ENCODE measurements at regions not wholly inside any gene's neighbourhood (a gene's known extent, or its start where the extent isn't known, plus 50 kb on each side); places are given as distances from the start of the nearest gene placed in this dataset.

DNA sequence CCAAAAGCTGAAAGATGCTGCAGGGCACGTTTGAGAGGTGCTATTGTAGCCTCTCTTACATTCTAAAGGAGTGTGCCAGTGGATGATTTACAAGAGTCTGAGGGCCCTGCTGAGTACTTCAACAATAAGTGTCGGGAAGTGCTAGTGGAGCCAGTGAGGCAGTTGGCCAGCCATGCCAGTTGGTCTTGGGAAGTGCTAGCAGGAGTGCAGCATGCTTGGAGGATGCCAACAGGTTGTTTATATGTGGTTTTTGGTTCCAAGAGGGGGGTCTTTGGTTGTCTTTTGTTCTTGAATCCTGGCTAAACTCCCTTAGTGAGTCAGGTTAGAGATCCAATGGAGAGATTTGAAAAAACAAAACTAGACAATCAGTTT lies 335.3 kb downstream of the PABPC4L start:
- 54 to 63% methylated on average over 2 of the region's 2 CpGs for WGBS, 2 experiments (ENCODE audit: low coverage in 1 of 2, low lambda C conversion rate in 2 of 2, missing lambda C conversion rate in 2 of 2)
- peaks cover 7% of the 10 kb centered on the region; the same call in 1 of the 2 replicates for H3F3A ChIP-seq (ENCODE audit: insufficient read depth)
- DNase-seq, result no peak
- H3K27ac ChIP-seq, result no peak overlapping the region
- H4K20me1 ChIP-seq (ENCODE audit: insufficient read depth), result no peaks in the 10 kb centered on the region
- H3K9me2 ChIP-seq (ENCODE audit: insufficient read depth), result no peaks in the 10 kb centered on the region
- no peak for TF ChIP-seq EZH2 (IDR thresholded peaks at IDR 0.05; ENCODE audit: insufficient read depth, poor library complexity, severe bottlenecking)
- no peak for TF ChIP-seq EZH2phosphoT487 (IDR thresholded peaks at IDR 0.05; ENCODE audit: insufficient read depth, low read depth)
- no peak overlapping the region for H3K4me3 ChIP-seq
- no peaks in the 10 kb centered on the region for H3K9me3 ChIP-seq (ENCODE audit: low read depth)
- in situ Hi-C loops (cut with MboI), result no loop called here
- H3K36me3 ChIP-seq (ENCODE audit: low read depth), result no peaks in the 10 kb centered on the region
- H3K4me2 ChIP-seq (ENCODE audit: unreplicated experiment), result peak overlapping the region; percentile 46
- peaks cover 17% of the 10 kb centered on the region for H3K4me1 ChIP-seq (ENCODE audit: insufficient read depth)
- no peak overlapping the region for H2AFZ ChIP-seq
- H3K9ac ChIP-seq, result no peak overlapping the region
- no peaks in the 10 kb centered on the region for H3K27me3 ChIP-seq (replicated peaks; ENCODE audit: insufficient read depth)
- H3K79me2 ChIP-seq (ENCODE audit: insufficient read depth), result no peaks in the 10 kb centered on the region

DNA sequence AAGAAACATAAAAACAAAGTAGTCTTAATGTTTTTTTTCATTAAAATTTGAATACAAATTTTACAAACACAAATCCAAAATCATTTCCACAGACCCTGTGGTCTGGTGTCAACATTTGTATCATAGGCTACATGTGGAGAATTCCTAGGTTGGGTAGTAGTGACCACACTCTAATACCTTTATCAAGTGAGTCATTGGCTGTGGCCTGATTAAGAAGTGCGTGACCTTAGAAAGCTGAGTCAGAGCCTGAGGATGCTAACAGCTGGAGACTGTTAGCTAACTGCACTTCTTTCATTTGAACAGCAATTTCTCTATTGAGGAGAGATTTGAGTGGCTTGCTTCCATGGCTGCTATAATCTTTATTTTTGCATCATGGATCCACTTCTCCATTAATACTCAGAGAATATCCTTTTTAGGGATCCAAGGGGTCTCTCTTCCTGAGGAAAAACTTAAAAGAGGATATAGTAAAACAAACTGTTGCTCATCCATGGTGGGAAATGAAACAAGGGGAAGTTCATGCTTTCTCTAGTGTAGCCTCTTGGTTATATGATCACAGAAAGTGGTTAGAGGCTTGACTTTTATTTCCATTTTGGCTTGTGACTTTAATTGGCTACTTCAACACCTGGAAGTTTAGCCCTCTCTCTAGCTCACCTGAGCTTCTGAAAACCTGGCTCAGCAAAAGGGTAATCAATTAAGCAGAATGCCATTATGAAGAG lies 335.8 kb downstream of the PABPC4L start:
- H3K9me3 ChIP-seq (ENCODE audit: low read depth), result no peaks in the 10 kb centered on the region
- DNase-seq, result peak; percentile 92
- no peak overlapping the region for H2AFZ ChIP-seq
- peak overlapping the region; percentile 46 for H3K4me2 ChIP-seq (ENCODE audit: unreplicated experiment)
- WGBS, 2 experiments (ENCODE audit: low coverage in 1 of 2, low lambda C conversion rate in 2 of 2, missing lambda C conversion rate in 2 of 2), result 0 to 5% methylated on average over 1 of the region's 1 CpG
- no peaks in the 10 kb centered on the region for H3K79me2 ChIP-seq (ENCODE audit: insufficient read depth)
- in situ Hi-C loops (cut with MboI), result no loop called here
- no peak overlapping the region for H3K27ac ChIP-seq
- H3K9me2 ChIP-seq (ENCODE audit: insufficient read depth), result no peaks in the 10 kb centered on the region
- H3K27me3 ChIP-seq (replicated peaks; ENCODE audit: insufficient read depth), result no peaks in the 10 kb centered on the region
- no peaks in the 10 kb centered on the region for H4K20me1 ChIP-seq (ENCODE audit: insufficient read depth)
- peaks cover 17% of the 10 kb centered on the region for H3K4me1 ChIP-seq (ENCODE audit: insufficient read depth)
- no peak overlapping the region for H3K4me3 ChIP-seq
- H3F3A ChIP-seq (ENCODE audit: insufficient read depth), result peaks cover 7% of the 10 kb centered on the region; the same call in 1 of the 2 replicates
- no peaks in the 10 kb centered on the region for H3K36me3 ChIP-seq (ENCODE audit: low read depth)
- H3K9ac ChIP-seq, result no peak overlapping the region
- peak; percentile 76; the same call in 1 of the 2 replicates for TF ChIP-seq EZH2phosphoT487 (IDR thresholded peaks at IDR 0.05; ENCODE audit: insufficient read depth, low read depth)
- TF ChIP-seq EZH2 (IDR thresholded peaks at IDR 0.05; ENCODE audit: insufficient read depth, poor library complexity, severe bottlenecking), result no peak

DNA sequence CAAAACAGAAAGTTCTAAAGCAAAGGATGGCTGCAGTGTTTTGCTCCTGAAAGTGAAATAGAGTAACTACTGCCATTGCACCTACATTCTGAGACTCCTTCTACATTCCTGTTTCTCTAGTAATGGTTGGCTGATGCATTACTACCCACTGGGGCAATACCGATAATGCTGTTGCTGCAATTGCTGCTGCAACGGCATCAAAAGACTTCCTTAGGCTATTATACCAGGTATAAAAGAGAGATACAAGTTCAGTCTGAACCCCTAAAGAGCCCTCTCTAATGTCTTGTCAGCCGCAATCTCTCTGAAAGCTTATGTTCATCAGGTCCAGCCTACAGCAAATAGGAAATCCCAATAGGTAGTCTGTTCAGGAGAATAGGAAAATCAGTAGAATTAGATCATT lies 338.4 kb downstream of the PABPC4L start:
- H3K4me3 ChIP-seq, result no peak overlapping the region
- no peaks in the 10 kb centered on the region for H3K9me2 ChIP-seq (ENCODE audit: insufficient read depth)
- no peak overlapping the region for H3K27ac ChIP-seq
- TF ChIP-seq EZH2phosphoT487 (IDR thresholded peaks at IDR 0.05; ENCODE audit: insufficient read depth, low read depth) (no peak), EZH2 (IDR thresholded peaks at IDR 0.05; ENCODE audit: insufficient read depth, poor library complexity, severe bottlenecking) (no peak)
- DNase-seq, result no peak
- in situ Hi-C loops (cut with MboI), result no loop called here
- no peaks in the 10 kb centered on the region for H3K9me3 ChIP-seq (ENCODE audit: low read depth)
- H2AFZ ChIP-seq, result no peak overlapping the region
- H3K4me1 ChIP-seq (ENCODE audit: insufficient read depth), result peaks cover 17% of the 10 kb centered on the region
- whole genome bisulfite sequencing, 2 experiments (ENCODE audit: low coverage in 1 of 2, low lambda C conversion rate in 2 of 2, missing lambda C conversion rate in 2 of 2), result 89 to 91% methylated on average over 3 of the region's 3 CpGs
- H3F3A ChIP-seq (ENCODE audit: insufficient read depth), result peaks cover 7% of the 10 kb centered on the region; the same call in 1 of the 2 replicates
- H4K20me1 ChIP-seq (ENCODE audit: insufficient read depth), result no peaks in the 10 kb centered on the region
- H3K9ac ChIP-seq, result no peak overlapping the region
- H3K36me3 ChIP-seq (ENCODE audit: low read depth), result no peaks in the 10 kb centered on the region
- no peak overlapping the region for H3K4me2 ChIP-seq (ENCODE audit: unreplicated experiment)
- no peaks in the 10 kb centered on the region for H3K27me3 ChIP-seq (replicated peaks; ENCODE audit: insufficient read depth)
- H3K79me2 ChIP-seq (ENCODE audit: insufficient read depth), result no peaks in the 10 kb centered on the region

DNA sequence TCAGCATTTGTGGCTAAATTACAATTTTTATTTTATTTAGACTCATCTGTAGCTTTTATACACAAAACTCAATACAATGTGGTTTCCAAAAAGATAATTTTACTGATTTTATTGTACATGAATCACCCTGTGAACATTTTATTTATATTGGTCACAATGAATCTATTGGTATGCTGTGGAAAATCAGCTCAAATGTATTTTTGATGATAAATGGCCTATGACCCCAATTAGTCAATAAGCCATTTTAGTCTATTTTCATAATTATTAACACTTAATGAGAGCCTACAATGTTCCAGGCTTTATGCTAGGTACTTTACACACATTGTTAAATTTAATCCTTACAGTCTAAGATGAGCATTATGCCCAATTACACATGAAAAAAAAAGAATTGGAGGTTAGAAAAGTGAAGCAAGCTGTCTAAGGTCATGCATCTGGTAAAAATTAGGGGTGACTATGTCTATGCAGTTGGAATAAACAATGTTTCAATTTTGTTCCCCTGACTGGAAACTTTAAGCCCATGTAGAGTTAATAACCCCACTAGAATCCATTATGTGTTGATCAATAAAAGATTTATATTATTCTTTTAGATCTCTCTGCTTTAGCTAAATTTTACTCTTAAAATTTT lies 344.7 kb downstream of the PABPC4L start:
- Histone ChIP-seq H3K9me3 (ENCODE audit: low read depth) (no peaks in the 10 kb centered on the region), H3F3A (ENCODE audit: insufficient read depth) (0 out of 2 replicates have a peak, but pooled peaks cover 7% of the 10 kb centered on the region), H3K4me3 (no peak overlapping the region), H3K79me2 (ENCODE audit: insufficient read depth) (no peaks in the 10 kb centered on the region), H3K36me3 (ENCODE audit: low read depth) (no peaks in the 10 kb centered on the region), H3K27ac (peak overlapping the region; percentile 28; the same call in 1 of the 2 replicates), H3K4me2 (ENCODE audit: unreplicated experiment) (peak overlapping the region; percentile 16), H2AFZ (no peak overlapping the region), H4K20me1 (ENCODE audit: insufficient read depth) (no peaks in the 10 kb centered on the region), H3K9ac (no peak overlapping the region), H3K27me3 (replicated peaks; ENCODE audit: insufficient read depth) (no peaks in the 10 kb centered on the region), H3K9me2 (ENCODE audit: insufficient read depth) (no peaks in the 10 kb centered on the region), H3K4me1 (ENCODE audit: insufficient read depth) (peaks cover 16% of the 10 kb centered on the region)
- peak; percentile 50 for DNase-seq
- in situ Hi-C loops (cut with MboI), result no loop called here
- TF ChIP-seq EZH2phosphoT487 (IDR thresholded peaks at IDR 0.05; ENCODE audit: insufficient read depth, low read depth) (0 out of 2 replicates have a peak, but pooled peaks have one; percentile 42), EZH2 (IDR thresholded peaks at IDR 0.05; ENCODE audit: insufficient read depth, poor library complexity, severe bottlenecking) (no peak)

Data from GM23248 (cell line).